ENCODE measurements at regions not wholly inside any gene's neighbourhood (a gene's known extent, or its start where the extent isn't known, plus 50 kb on each side); places are given as distances from the start of the nearest gene placed in this dataset.

DNA sequence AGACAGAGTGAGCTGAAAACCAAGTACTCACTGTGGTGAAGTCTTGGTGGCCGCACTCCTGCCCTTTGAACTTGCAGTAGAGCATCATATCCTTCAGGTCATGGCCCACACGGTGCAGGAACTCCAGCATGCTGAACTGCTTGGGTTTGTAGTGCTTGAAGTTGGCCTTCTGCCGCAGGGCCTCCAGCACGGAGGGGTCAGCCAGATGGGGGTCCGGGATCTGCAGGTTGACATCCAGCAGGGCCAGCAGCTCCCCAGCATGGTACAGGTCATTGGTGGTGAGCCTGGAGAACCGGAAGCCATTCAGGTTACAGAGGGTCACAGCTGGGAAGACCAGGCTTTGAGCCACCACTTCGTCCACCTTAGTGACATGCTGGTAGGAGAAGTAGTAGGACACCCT is 99.1 kb upstream of the CCL2 start:
- ChIA-PET POLR2A (no interaction called here), CTCF (interaction anchor here (1.4 to 1.6 kb wide), 2 partner anchors 9 to 206 kb away, joined by 5 to 6 read pairs; no protein-coding TSS in a partner anchor)
- no peak for DNase-seq
- no peaks in the 10 kb centered on the region for H3K4me1 ChIP-seq
- no peak overlapping the region for H3K4me3 Mint-ChIP-seq (ENCODE audit: unreplicated experiment)
- H3K9me3 Mint-ChIP-seq (ENCODE audit: unreplicated experiment), result no peaks in the 10 kb centered on the region
- H3K4me3 ChIP-seq (ENCODE audit: low read depth, low read length), result no peak overlapping the region
- no TSS peak for BruUV-seq (replicated peaks)
- intact Hi-C loops (cut with micrococcal nuclease; ENCODE audit: unreplicated experiment), result no loop called here
- no peaks in the 10 kb centered on the region for H3K36me3 Mint-ChIP-seq (ENCODE audit: insufficient read depth, unreplicated experiment)
- H3K27ac Mint-ChIP-seq (ENCODE audit: unreplicated experiment), result no peak overlapping the region
- H3K27me3 Mint-ChIP-seq (ENCODE audit: insufficient read depth, unreplicated experiment), result peaks cover 21% of the 10 kb centered on the region
- TF ChIP-seq, protein P1, sequence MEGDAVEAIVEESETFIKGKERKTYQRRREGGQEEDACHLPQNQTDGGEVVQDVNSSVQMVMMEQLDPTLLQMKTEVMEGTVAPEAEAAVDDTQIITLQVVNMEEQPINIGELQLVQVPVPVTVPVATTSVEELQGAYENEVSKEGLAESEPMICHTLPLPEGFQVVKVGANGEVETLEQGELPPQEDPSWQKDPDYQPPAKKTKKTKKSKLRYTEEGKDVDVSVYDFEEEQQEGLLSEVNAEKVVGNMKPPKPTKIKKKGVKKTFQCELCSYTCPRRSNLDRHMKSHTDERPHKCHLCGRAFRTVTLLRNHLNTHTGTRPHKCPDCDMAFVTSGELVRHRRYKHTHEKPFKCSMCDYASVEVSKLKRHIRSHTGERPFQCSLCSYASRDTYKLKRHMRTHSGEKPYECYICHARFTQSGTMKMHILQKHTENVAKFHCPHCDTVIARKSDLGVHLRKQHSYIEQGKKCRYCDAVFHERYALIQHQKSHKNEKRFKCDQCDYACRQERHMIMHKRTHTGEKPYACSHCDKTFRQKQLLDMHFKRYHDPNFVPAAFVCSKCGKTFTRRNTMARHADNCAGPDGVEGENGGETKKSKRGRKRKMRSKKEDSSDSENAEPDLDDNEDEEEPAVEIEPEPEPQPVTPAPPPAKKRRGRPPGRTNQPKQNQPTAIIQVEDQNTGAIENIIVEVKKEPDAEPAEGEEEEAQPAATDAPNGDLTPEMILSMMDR (IDR thresholded peaks at IDR 0.05; ENCODE audit: insufficient read depth in 1 of 2, low read depth in 1 of 2, low read length in 1 of 2, severe bottlenecking in 1 of 2, unreplicated experiment in 1 of 2), result no peak
- H3K9me3 ChIP-seq, result no peaks in the 10 kb centered on the region
- no peaks in the 10 kb centered on the region for H3K36me3 ChIP-seq (ENCODE audit: control insufficient read depth, insufficient read depth, low read length)
- no peaks in the 10 kb centered on the region for H3K4me1 Mint-ChIP-seq (ENCODE audit: low read depth, unreplicated experiment)
- H3K27me3 ChIP-seq (replicated peaks; ENCODE audit: control insufficient read depth, insufficient read depth, low read length), result no peaks in the 10 kb centered on the region

DNA sequence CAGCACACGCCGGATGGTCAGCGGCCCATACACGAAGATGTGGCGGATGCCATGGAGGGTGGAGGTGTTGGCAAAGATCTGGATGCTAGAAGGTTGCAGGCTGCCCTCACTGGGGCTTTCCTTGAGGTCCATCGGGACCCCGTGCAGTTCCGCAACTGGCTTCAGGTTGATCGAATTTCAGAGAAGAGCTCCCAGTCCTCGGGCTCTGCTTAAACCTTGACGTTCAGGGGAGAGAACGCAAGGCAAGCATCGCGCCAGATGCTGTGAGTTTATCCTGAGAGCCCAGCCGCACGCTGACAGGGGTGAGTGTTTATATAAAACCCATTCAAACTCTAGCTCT is 98.7 kb upstream of the CCL2 start:
- no peaks in the 10 kb centered on the region for H3K36me3 ChIP-seq (ENCODE audit: control insufficient read depth, insufficient read depth, low read length)
- no peaks in the 10 kb centered on the region for H3K9me3 ChIP-seq
- intact Hi-C loops (cut with micrococcal nuclease; ENCODE audit: unreplicated experiment), result no loop called here
- H3K4me3 ChIP-seq (ENCODE audit: low read depth, low read length), result no peak overlapping the region
- BruUV-seq (replicated peaks), result no TSS peak
- TF ChIP-seq, protein P1 (IDR thresholded peaks at IDR 0.05; ENCODE audit: insufficient read depth in 1 of 2, low read depth in 1 of 2, low read length in 1 of 2, severe bottlenecking in 1 of 2, unreplicated experiment in 1 of 2), result no peak
- Mint-ChIP-seq H3K36me3 (ENCODE audit: insufficient read depth, unreplicated experiment) (no peaks in the 10 kb centered on the region), H3K27ac (ENCODE audit: unreplicated experiment) (no peak overlapping the region), H3K4me1 (ENCODE audit: low read depth, unreplicated experiment) (no peaks in the 10 kb centered on the region), H3K9me3 (ENCODE audit: unreplicated experiment) (no peaks in the 10 kb centered on the region), H3K4me3 (ENCODE audit: unreplicated experiment) (no peak overlapping the region), H3K27me3 (ENCODE audit: insufficient read depth, unreplicated experiment) (peaks cover 18% of the 10 kb centered on the region)
- no peaks in the 10 kb centered on the region for H3K4me1 ChIP-seq
- H3K27me3 ChIP-seq (replicated peaks; ENCODE audit: control insufficient read depth, insufficient read depth, low read length), result no peaks in the 10 kb centered on the region
- DNase-seq, result no peak
- POLR2A ChIA-PET, result no interaction called here
- CTCF ChIA-PET, result no interaction called here

DNA sequence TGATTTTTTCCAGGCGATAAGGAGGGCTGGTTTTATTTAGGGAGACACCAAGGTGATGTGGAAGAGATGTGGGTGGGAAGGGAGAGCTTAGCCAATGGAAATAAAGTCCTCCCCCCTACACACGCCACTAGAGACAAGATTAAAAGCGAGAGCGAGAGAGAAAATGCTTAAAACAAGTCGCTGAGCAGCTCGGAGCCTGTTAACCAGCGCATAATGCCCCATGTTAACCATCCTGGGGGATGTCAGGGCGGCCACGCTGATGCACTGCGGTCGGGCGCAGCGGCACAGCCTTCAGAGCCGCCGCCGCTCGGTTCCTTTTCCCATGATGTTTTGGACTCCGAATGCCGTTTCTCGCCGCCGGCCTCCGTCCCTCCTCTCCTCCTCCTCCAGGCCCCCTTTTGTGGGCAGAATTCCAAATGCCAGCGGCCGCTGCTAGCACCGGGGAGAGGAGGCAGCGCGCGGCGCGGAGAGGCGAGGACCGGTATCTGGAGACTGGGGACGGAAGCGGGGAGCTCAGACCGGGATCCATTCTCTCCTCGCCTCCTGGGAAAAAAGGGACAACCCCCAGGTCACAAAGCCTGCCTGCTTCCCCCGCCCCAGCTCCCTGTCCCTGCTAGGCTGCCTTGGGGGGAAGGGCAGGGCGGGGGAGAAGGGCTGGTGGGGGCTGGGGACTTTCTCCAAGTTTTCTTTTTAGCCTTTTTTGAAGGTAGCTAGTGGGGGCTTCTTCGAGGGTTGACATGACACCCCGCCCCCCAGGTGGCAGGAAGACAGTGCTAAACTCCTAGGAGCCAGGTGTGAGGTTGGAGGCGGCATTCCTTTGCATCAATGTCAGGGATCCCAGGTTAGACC is 98.1 kb upstream of the CCL2 start:
- peaks cover 18% of the 10 kb centered on the region for H3K27me3 Mint-ChIP-seq (ENCODE audit: insufficient read depth, unreplicated experiment)
- Histone ChIP-seq H3K9me3 (no peaks in the 10 kb centered on the region), H3K36me3 (ENCODE audit: control insufficient read depth, insufficient read depth, low read length) (no peaks in the 10 kb centered on the region), H3K27me3 (replicated peaks; ENCODE audit: control insufficient read depth, insufficient read depth, low read length) (no peaks in the 10 kb centered on the region), H3K4me3 (ENCODE audit: low read depth, low read length) (no peak overlapping the region), H3K4me1 (no peaks in the 10 kb centered on the region)
- no peaks in the 10 kb centered on the region for H3K9me3 Mint-ChIP-seq (ENCODE audit: unreplicated experiment)
- H3K36me3 Mint-ChIP-seq (ENCODE audit: insufficient read depth, unreplicated experiment), result no peaks in the 10 kb centered on the region
- intact Hi-C loops (cut with micrococcal nuclease; ENCODE audit: unreplicated experiment), result no loop called here
- POLR2A ChIA-PET, result no interaction called here
- TF ChIP-seq, protein P1 (IDR thresholded peaks at IDR 0.05; ENCODE audit: insufficient read depth in 1 of 2, low read depth in 1 of 2, low read length in 1 of 2, severe bottlenecking in 1 of 2, unreplicated experiment in 1 of 2), result no peak
- BruUV-seq (replicated peaks), result no TSS peak
- no peak for DNase-seq
- H3K27ac Mint-ChIP-seq (ENCODE audit: unreplicated experiment), result no peak overlapping the region
- no peak overlapping the region for H3K4me3 Mint-ChIP-seq (ENCODE audit: unreplicated experiment)
- no peaks in the 10 kb centered on the region for H3K4me1 Mint-ChIP-seq (ENCODE audit: low read depth, unreplicated experiment)
- CTCF ChIA-PET, result no interaction called here
